GM12872 (cell line): ENCODE measurements at regions not wholly inside any gene's neighbourhood (a gene's known extent, or its start where the extent isn't known, plus 50 kb on each side); places are given as distances from the start of the nearest gene placed in this dataset.

Source experiments
- TF ChIP-seq, protein P1 (sequence below): IDR thresholded peaks from 3 replicates; pipeline ENCODE4 v1.5.1; 2011; ENCODE audit warnings: low read depth, mild to moderate bottlenecking, low read length, moderate library complexity; ENCODE audit not compliant: insufficient read depth

DNA sequence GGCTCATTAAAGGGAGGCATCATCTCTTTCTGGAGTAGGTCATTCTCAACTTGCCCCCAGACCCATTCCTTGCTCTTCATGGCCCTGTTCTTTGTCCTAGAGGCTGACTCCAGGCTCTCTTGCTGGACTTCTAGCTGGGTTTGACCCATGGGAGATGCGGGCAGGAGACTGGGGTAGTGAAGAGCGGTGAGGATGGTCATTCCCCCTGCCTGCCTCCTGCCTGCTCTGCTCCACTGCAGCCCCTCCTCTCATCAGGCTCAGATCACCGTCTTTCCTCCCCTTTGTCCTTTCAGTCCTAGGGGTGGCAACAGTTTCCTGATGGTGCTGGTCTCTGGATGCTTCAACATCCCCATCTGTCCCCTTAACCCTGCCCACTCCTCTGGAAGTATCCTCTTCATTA, 170.9 kb downstream of the ABHD5 start:
- TF ChIP-seq, protein P1, sequence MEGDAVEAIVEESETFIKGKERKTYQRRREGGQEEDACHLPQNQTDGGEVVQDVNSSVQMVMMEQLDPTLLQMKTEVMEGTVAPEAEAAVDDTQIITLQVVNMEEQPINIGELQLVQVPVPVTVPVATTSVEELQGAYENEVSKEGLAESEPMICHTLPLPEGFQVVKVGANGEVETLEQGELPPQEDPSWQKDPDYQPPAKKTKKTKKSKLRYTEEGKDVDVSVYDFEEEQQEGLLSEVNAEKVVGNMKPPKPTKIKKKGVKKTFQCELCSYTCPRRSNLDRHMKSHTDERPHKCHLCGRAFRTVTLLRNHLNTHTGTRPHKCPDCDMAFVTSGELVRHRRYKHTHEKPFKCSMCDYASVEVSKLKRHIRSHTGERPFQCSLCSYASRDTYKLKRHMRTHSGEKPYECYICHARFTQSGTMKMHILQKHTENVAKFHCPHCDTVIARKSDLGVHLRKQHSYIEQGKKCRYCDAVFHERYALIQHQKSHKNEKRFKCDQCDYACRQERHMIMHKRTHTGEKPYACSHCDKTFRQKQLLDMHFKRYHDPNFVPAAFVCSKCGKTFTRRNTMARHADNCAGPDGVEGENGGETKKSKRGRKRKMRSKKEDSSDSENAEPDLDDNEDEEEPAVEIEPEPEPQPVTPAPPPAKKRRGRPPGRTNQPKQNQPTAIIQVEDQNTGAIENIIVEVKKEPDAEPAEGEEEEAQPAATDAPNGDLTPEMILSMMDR, result no peak

DNA sequence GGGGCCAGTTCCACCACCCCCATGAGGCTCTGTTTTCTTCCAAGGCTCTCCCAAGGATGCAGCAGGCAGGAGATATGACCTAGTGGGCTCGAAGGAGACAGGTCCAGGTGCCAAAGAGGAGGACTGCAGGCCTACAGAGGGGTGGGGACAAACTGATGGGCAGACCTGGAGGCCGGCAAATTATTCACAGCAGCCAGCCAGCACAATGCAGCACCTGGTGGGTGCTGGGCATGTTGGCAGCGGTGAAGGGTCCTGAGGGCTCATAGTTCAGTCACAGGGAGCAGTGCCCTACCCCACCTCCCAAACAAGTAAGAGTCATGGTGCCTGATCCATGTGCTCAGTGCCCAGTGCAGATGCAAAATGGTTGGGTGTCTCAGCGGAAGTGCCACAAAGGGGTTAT, 171.7 kb downstream of the ABHD5 start:
- TF ChIP-seq, protein P1, result no peak

DNA sequence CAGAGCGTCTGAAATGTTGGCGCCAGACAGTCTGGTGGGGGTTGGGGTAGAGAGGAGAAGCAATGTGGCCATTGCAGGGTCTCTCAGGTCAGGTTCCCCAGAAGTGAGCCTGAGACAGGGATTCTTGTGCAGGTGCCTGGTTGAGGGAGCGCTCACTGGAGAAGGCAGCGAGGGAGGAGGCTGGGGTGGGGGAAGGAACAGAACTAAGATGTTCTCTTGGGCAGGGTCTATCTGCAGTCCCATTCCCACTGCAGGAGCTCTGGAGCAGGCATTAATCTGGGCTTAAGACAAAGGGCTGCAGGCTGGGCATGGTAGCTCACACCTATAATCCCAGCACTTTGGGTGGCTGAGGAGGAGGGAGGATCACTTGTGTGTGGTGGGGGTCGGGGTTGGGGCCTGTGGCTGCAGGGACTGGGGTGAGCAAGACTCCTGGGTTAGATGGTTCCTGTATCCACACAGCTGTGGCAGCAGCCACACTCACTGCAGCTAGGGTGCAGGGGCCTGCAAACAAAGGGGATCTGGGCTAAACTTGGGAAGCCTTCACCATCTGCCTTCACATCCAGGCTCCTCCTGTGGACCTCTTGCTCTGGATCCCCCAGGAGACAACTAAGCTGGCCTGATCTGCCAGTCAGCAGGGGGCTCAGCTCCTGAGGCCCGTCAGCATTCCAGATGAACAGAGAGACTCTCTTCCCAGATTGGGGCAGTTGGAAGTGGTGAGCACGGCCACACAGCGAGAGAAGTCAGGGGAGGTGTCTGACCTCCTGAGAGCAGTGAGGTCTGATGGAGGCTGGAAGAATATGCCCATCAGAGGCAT, 172.5 kb downstream of the ABHD5 start:
- TF ChIP-seq, protein P1, result no peak

DNA sequence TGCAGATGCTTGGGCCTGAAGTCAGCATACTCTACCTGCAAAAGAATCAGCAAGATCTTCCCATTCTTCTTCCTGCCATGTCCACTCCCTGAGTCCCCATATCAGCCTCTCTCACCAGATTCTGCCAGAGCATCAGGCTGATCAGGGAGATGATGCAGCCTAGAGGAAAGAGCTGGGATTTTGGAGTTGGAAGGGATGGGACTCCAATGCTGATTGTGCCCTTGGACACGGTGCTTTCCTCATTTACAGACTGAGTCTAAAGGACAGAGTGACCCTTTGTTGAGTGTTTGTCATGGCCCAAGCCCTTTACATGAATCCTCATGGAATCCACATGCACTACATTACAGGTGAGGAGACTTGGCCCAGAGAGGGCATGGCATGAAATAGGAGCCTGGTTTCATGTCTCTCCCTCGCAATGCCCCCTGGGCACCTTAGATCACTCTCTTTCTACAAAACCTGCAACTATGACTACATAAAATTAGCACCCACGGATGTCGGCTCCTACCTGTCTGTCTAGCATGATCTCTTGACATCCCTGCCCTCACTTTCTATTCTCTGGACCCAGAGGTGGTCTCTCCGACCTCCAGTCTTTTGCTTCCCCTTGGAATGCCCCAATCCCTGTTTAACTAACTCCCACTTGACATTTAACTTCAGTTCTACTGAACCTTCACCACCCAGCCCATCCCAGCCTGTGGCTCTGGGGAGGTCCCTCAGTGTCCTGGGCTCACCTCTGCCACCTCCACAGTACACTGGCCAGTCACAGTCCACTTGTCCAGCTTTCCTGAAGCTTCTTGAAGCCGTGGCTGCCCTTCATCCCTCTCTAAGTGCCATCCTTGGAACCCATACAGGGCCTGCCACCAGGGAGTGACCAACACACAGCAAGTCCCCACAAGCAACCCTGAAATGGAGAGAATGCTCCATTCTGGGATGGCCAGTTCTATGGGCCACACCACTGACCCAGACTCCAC, 173.5 kb downstream of the ABHD5 start:
- TF ChIP-seq, protein P1, result no peak

DNA sequence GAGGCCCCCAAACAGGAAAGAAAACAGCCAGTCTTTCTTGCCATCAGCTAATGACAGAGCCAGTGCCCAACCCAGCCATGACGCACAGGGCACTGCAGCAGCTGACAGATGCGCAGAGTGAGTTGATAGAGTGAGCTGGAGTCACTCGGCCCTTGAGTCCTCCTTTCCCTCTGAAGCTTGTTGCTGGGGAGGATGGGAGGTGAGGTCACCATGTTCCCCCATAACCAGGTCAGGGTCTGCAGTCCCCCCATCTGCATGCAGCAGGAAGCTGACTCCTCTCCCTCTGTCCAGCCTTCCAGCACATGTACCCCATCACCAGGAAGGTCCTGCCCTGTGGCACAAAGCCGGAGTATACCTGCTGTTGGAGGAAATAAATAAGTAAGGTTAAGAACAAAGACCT, 174.6 kb downstream of the ABHD5 start:
- TF ChIP-seq, protein P1, result no peak

DNA sequence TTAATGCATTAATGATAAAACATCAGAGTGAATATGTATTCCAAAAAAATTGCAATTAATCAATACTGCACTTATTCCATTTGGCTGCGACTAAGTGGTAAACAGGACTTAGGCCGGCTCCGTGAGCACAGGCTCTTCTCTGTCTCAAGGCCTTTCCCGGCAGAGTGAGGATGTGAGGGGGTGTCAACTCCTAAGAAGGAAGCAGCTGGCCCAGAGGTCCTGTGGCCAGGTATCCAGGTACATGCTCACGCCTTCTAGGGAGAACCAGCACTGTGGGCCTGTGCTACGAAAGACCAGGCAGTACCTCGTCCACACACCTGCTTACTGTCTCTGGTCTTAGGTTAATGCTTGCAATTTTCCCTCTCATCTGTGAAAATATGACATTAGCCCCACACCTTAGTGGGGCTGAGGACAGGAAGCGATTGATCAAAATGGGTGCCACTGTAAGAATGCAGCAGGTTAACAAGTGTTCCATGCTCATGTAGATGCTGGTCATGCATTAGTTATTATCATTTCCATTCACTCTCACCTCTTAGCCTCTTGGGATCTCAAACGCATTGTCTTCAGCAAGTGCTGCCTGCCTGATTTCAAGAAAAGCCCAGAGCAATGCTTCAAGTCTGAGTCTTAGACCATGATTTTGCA, 175.3 kb downstream of the ABHD5 start:
- TF ChIP-seq, protein P1, result no peak
